GM21526 (cell line): ENCODE measurements at regions not wholly inside any gene's neighbourhood (a gene's known extent, or its start where the extent isn't known, plus 50 kb on each side); places are given as distances from the start of the nearest gene placed in this dataset.

Experiments used
- ATAC-seq: cut with Tn5 transposase; IDR thresholded peaks from one replicate; pipeline ENCODE4 v1.9.1; 2021; ENCODE audit warnings: moderate library complexity; ENCODE audit not compliant: unreplicated experiment, low FRiP score

DNA sequence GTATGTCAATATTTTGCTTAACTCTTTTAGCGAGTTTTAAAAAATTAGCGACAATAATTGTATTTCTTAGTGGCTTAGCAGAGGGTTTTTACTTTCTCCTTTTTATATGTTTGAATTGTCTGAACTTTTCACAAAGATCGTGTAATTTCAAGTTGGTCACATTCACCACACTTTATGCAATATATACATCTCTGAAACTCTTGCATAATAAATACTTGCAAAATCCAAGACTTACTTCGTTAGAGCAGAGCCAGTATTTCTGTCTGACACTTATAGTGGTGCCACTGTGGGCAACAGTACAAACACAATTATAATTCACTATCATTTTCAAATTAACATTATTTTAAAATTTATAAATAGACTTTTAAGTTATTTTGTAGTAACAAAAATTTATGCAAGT lies 62.0 kb downstream of the SUCNR1 start:
- no peak for ATAC-seq

DNA sequence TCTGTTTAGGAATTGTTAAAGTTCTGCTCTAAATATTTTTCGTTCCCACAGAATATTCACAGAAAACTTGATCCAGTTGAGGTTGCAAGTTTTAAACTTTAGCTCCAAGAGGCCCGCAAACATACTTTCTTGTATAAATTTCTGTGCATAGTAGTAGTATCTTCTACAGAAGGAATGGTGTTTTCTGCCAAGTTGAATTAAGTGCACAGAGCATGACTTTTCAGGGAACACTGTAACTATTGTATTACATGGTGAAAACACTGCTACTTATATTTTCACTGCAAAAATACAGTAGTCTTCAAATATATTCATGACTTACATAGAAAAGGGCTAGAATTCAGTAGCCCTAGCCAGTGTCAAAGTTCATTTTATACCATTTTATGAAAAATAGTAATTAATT lies 67.0 kb downstream of the SUCNR1 start:
- no peak for ATAC-seq

DNA sequence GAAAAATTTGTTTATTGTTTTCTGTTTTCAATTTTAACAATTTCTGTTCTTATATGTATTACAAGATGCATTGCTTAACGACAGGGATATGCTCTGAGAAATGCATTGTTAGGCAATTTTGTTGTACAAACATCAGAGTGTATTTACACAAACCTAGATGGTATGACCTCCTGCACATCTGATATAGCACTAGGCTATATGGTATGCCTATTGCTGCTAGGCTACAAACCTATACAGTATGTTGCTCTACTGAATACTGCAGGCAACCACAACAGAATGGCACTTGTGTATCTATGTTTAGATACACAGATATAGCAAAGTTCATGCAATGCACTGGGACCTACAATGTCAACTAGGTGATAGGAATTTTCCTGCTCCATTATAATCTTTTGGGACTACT lies 70.1 kb downstream of the SUCNR1 start:
- no peak for ATAC-seq

DNA sequence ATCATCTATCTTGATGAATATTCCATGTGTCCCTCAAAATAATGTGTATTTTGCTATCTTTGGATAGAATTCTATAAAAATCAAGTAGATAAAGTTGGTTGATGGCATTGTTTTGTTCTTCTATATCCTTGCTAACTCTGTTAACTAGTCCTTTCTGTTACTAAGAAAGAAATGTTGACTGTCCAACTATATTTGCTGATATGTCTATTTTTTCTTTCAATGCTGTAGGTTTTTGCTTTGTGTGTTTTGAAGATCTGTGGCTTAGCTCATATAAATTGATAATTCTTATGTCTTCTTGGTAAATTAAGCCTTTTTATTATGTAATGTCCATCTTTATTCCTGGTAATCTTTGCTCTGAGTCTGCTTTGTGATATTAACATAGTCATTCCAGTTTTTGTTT lies 70.9 kb downstream of the SUCNR1 start:
- no peak for ATAC-seq

DNA sequence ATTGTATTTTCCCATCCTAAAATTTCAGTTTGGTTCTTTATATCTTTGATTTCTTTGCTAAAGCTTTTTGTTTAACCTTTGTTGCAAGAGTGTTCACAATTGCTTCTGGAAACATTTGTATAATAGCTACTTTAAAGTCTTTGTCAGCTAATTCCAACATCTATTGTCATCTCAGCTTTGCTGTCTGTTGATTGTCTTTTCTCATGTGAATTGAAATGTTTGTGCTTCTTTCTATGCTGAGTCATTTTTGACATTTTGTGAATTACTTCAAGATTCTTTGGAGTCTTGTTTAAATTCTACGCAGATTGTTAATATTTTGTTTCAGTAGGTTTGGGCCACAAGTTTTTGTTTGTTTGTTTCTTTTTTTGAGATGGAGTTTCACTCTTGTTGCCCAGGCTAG lies 73.2 kb downstream of the SUCNR1 start:
- no peak for ATAC-seq

DNA sequence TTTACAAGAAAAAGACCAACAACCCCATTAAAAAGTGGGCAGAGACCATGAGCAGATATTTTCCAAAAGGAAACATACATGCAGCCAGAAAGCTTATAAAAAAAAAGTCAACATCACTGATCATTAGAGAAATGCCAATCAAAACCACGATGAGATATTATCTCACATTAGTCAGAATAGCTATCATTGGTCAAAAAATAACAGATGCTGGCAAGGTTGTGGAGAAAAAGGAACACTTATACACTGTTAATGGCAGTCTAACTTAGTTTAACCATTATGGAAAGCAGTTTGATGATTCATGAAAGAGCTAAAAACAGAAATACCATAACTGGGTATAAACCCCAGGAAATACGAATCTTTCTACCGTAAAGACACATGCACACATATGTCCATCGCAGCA lies 76.3 kb downstream of the SUCNR1 start:
- ATAC-seq = no peak

DNA sequence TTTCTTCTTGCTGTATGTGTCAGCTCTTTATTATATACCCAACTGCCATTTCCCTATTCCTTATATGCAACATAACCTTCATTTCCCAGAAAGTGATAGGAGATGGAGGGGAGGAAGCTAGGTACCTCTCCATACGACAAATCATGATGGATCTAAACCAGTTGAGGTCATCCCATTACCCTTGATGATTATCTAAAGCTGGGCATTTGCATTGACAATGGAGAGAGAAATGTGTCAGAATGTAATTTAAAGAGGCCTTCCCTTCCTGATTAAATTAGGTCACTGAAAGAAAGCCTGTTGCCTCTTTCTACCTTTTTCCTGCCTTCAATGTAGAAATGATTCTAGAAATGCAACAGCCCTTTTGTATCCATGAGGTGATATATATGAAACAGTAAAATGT lies 81.9 kb downstream of the SUCNR1 start:
- ATAC-seq = no peak

DNA sequence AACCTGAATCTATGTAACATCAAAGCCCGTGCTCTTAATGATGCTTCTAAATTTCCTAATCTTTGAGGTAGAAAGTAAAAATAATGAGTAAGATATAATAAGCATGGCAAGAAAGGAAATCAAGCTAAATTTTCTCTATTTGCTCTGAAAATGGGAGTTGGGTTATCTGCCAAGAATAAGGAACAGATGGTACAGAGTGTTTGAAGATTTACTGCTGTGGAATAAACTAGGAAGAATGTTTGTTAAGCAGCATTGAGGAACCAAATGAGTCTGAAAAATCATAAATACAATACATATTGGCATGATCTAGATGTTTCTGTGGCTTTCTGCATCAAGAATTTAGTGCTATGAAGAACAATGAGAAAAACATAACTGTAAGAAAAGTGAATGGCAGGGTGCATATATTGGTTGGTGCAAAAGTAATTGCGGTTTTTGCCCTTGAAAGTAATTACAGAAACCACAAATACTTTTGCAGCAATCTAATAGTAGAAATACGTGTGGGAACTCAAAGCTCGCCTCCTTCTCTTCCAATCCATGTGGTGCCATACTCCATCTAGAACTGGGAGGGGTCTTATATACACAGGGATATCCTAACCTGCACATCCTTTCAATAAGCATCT lies 87.6 kb downstream of the SUCNR1 start:
- ATAC-seq = no peak

DNA sequence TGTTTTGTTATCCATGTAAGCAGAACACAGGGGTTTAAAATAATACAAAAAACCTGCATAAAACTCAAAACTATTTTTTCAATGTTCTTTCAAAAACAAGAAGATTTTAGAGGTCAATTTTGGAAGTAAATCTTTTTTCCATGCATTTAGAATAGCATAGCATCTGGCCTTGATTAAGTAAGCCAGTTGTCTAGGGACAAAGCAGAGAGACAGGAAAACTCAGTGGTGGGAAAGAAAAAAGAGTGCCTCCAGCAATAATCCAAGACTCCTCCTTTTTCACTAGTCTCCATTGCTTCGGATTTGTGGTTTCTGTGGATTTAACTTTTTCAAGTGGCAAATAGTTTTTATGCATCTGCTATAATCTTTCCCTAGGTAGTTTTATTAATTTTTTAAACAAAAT lies 88.9 kb downstream of the SUCNR1 start:
- no peak for ATAC-seq

DNA sequence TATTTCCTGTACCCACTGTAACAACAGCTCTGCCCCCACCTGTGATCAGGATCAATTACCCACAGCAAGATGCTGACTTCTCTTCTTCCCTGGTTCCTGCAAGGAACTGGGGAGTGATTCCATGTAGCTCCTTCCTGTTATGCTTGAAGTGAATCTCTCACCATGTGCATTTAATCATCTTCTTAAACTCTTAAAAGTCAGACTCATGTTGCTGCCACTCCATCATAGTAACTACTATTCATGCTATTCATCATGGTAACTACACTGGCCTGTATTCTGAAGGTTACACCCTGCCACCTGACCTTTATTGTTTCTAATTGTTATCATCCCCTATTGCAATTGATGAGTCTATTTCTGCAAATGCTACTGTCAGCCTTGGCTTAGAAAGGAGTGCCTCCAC lies 89.5 kb downstream of the SUCNR1 start:
- ATAC-seq = no peak

DNA sequence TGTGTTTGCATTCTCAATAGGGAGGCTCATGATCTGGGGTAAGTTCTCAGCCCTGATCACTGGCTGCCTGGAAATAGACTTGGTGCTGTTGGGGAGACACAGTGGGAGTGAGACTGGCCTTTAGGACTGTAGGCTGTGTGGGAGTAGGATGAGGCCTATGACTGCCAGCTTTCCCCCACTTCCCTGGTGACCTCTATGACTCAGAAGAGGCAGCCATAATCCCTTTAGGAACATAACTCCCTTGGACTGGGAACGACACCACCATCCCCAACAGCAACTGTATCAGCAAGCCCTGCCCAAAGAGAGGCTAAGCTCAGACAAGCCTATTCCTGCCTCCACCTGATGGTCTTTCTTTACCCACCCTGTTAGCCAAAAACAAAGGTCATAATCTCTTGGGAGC lies 91.3 kb downstream of the SUCNR1 start:
- no peak for ATAC-seq

DNA sequence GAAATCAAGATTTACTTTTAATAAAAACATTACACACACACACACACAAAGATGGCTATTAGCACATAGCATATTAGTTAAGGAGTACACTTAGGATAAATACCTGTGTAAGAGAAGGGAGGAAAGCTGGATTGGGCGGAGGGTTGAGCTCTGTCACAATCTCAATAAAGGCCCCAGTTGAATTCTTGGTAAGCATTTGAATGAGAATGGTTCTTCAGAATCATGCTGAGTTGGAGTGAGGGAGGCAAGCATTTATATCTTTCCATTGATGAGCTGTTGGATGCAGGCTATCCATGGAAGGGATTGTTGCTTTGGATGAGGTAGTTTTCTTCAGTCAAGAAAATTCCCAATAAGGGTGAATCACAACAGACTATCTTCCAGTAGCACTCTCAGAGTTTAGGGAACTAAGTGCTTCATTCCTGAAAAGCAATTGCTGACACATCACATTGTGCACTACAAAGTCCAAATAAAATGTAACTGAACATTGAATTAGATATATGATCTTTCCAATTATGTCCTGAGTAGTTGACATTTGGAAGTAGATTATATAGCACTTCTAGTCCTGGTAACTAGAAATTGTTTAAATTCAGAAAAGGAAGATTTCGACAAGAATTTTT lies 95.7 kb downstream of the SUCNR1 start:
- no peak for ATAC-seq

DNA sequence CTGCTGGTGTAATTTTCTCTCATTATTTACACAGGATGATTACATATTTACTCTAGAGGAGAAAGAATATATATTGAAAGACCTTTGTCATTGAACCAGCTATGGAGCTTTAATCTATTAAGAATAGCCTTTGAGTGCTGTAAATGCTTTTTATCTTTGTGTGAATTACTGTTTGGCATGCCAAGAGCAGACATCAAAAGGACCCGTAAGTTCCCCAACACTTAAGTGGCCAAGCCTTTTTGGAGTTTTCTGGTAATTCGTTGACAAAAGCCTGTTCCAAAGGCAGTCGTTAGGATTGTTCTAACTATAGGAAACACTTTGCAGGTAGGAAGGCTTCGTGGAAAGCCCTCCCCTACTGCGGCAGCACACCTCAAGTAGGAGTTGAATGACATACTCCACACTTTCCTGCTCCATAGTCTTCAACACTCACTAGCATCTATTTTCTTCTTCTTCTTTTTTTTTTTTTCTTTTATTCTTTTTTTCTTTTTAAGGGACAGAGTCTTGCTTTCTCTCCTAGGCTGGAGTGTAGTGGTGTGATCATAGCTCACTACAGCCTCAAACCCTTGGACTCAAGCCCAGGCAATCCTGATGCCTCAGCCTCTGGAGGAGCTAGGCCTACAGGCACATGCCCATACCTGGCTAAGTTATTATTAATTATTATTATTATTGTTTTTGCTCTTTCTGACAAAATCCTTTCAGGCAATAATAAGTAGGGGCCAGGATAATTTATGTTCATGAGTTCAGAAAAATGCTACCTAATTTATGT lies 98.6 kb downstream of the SUCNR1 start:
- no peak for ATAC-seq

DNA sequence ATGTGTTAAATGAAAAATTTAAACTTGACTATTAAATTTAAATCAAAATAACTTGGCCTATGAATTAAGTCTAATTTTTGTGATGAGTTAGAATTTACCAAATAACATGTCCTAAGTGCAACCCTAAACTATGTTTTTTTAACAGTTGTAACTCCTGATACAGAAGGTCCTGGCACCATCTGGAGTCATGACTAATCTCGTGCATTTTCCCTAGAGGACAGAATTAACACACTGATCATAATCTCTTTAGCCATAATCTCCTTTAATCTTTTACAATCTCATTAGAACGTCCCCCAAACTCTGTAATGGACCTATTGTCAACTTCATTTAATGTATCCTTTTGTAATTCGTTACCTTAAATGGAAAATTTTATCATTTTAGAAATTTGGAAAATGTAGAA lies 100.6 kb downstream of the SUCNR1 start:
- no peak for ATAC-seq

DNA sequence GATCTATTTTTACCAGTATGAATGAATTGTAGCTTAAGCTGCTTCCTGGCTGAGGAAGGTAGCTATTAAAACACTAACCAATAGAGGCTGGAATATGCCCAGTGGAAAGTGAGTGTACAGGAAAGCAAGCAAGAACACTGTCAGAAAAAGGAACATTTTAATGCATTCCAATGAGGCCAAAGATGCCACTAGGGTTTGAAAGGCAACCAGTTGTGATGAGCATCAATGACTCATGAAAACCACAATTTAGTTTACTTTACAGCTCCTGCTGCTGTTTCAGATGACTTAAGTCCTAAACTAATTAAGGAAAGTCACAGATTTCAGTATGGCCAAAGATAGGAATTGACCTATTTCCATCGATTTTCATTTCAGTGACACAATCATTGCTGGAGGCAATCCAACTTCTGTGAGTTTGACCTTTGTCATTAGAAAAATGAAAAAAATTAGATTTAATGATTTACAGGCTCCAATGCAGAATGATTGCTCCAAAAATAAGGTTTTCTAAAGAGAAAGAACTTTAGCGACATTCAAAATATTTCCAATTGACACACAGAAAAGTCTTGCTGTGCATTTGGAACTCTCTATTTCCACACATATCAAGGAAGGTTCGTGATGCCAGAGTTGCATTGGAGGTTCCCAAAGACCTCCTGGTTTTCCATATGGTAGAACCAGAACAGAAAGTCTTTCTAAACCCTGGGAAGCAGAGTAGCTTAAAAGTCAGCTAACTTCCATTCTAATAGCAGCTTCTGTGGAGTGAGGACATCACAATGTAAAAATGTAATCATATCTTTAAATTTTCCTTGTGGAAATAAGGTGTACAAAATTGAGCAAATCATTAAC lies 103.0 kb downstream of the SUCNR1 start:
- no peak for ATAC-seq

DNA sequence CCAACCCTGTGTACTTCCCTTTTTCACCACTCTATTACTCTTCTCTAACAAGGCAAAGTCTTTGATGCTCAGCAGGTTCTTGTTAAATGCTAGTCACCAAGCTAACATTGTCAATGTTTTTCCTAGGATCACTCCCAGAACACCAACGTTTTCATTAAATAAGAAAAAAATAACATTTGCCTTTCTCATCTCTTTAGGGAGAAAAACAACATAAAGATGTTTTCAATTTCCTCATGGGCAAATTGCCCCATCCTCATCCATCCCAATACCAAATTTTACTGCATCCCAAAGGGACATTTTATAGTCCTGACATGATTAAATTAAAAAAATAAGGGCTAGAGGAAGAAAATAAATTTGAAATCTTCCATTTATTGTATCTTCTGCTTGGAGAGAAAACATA lies 106.5 kb downstream of the SUCNR1 start:
- ATAC-seq = no peak

DNA sequence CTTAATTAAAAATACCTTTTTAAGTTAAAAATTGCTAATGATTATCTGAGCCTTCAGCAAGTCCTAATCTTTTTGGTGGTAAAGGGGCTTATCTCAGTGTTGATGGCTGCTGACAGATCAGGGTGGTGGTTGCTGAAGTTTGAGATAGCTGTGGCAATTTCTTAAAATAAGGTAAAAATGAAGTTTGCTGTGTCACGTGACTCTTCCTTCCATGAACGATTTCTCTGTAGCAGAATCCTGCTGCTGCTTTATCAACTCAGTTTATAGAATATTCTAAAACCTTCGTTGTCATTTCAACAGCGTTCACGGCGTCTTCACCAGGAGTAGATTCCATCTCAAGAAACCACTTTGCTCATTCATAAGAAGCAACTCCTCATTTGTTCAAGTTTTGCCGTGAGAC lies 110.1 kb downstream of the SUCNR1 start:
- ATAC-seq = no peak

DNA sequence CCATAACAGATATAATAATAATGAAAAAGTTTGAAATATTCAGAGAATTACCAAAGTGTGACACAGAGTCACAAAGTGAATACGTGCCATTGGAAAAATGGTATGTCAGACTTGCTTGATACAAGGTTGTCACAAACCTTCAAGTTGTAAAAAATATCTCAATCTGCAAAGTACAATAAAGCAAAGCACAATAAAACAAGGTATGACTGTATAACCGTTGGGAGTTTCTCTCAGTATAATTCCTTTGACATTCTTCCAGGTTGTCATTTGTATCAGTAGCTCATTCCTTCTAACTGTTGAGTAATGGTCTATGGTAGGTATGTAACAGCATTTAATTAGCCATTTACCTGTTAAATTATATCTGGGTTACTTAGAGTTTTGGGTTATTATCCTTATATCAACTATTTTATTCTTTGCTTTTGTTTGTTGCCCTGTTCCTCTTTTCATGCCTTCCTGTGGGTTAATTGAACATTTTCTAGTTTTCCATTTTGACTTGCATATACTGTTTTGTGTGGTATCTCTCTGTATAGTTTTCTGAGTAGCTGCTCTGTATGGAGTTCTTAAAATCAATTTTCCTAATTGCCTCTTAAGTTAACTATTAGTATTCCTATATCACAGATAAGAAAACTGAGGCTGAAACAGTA lies 112.5 kb downstream of the SUCNR1 start:
- ATAC-seq = no peak

DNA sequence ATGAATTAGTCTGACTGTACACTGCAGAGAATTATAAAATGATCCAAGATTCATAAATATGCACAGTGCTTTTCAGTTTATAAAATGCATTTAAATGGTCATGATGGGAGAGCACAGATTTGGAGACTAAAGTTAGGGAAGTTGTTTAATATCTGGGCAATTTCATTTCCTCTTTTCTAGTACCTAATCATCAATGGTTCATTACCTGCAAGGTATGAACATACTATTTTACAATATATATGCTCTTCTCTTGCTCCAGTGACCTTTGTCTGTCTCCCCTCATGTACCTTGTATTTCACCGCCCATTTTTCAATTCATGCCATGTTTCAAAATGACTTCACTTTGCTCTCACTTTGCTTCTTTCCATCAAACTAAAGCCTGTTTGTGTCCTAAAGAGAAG lies 114.5 kb downstream of the SUCNR1 start:
- no peak for ATAC-seq

DNA sequence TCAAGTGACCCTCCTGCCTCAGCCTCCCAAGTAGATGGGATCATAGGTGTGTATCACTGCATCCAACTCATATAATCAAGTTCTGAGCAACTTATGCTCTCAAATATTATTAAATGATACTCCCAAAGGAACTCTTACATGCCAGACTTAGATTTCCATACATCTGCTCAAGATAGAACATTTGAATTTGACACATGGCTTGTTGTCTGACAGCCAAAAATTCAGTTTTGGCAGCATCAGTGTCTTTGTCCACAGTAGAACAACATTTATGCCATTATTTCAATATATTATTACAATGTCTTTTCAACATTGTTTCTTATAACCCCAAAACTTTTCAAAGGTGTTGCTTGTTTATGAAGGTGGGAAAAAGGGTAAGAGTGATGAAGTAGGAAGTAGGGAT lies 116.2 kb downstream of the SUCNR1 start:
- ATAC-seq = no peak
